ENCODE measurements at regions not wholly inside any gene's neighbourhood (a gene's known extent, or its start where the extent isn't known, plus 50 kb on each side); places are given as distances from the start of the nearest gene placed in this dataset.

GRCh38 chr5:57931807-57932206 is 449.2 kb upstream of the ACTBL2 start:
- no peak for TF ChIP-seq CTCF (IDR thresholded peaks at IDR 0.05; ENCODE audit: low read length)
- no peak for TF ChIP-seq EZH2 (optimal IDR thresholded peaks at IDR 0.05; ENCODE audit: low read depth, low read length)

Data from MM.1S (cell line).